Transverse colon (tissue), 4 donors: ENCODE measurements at regions not wholly inside any gene's neighbourhood (a gene's known extent, or its start where the extent isn't known, plus 50 kb on each side); places are given as distances from the start of the nearest gene placed in this dataset.

Experiments
- EP300 ChIP-seq: sonication (generic); formaldehyde crosslinking; IDR thresholded peaks from one replicate; pipeline ENCODE4 v1.6.1; 2017; ENCODE audit warnings: antibody characterized with exemption, low read depth
- POLR2A ChIP-seq: fragments of 450-650 bp; IDR thresholded peaks from one replicate; pipeline ENCODE4 v1.6.1; 2016; ENCODE audit warnings: antibody characterized with exemption, mild to moderate bottlenecking, moderate library complexity
- POLR2AphosphoS5 ChIP-seq, 3 donors: sonication (generic); formaldehyde crosslinking; IDR thresholded peaks; one replicate each; pipeline ENCODE4 v1.6.1; 2016; ENCODE audit warnings: antibody characterized with exemption in 3 of 3
- TF ChIP-seq, protein P1 (sequence below), 5 experiments: fragments of 200-600 bp in 3 of 5; fragments of 450-650 bp in 2 of 5; sonication (generic) in 3 of 5; IDR thresholded peaks; 1 replicate in 2 of 5; 2 replicates in 3 of 5; pipeline ENCODE4 v1.5.1; 2016 to 2017; ENCODE audit warnings: antibody characterized with exemption in 5 of 5, inconsistent platforms in 3 of 5, mild to moderate bottlenecking in 2 of 5, moderate library complexity in 1 of 5

DNA sequence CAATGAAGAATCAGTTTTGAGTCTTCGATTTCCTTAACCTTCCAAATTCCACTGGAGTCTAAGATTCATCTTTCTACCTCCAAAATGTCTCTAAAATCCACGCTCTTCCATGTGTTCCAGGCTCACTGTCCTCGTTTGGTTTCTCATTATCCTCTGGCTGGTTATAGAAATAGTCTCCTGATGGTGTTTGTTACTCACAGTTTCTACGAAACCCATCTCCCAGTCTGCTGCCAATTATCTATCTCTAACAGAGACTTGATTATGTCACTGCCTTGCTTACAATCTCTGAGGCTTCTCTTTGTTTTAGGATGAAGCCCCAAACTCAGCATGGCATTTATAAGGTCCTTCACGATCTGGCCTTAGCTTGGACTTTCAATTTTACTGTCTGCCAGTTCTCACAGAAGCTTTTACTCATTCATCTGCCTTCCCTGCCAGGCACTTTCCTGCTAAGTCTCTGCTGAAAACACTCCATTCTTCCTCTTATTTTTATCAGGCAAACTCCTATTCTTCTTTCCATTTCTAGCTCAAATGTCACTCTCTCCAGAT lies 339.6 kb upstream of the SGCD start:
- TF ChIP-seq POLR2A (no peak), EP300 (no peak), POLR2AphosphoS5 (IDR thresholded peaks at IDR 0.05) (no peak)
- TF ChIP-seq, protein P1, sequence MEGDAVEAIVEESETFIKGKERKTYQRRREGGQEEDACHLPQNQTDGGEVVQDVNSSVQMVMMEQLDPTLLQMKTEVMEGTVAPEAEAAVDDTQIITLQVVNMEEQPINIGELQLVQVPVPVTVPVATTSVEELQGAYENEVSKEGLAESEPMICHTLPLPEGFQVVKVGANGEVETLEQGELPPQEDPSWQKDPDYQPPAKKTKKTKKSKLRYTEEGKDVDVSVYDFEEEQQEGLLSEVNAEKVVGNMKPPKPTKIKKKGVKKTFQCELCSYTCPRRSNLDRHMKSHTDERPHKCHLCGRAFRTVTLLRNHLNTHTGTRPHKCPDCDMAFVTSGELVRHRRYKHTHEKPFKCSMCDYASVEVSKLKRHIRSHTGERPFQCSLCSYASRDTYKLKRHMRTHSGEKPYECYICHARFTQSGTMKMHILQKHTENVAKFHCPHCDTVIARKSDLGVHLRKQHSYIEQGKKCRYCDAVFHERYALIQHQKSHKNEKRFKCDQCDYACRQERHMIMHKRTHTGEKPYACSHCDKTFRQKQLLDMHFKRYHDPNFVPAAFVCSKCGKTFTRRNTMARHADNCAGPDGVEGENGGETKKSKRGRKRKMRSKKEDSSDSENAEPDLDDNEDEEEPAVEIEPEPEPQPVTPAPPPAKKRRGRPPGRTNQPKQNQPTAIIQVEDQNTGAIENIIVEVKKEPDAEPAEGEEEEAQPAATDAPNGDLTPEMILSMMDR (IDR thresholded peaks at IDR 0.05) = no peak
